ENCODE measurements at regions not wholly inside any gene's neighbourhood (a gene's known extent, or its start where the extent isn't known, plus 50 kb on each side); places are given as distances from the start of the nearest gene placed in this dataset.
"Not testable (repeated sequence)": the region's sequence is repeated elsewhere in the genome, so short reads cannot be mapped to it uniquely, and the experiment has no call there.

DNA sequence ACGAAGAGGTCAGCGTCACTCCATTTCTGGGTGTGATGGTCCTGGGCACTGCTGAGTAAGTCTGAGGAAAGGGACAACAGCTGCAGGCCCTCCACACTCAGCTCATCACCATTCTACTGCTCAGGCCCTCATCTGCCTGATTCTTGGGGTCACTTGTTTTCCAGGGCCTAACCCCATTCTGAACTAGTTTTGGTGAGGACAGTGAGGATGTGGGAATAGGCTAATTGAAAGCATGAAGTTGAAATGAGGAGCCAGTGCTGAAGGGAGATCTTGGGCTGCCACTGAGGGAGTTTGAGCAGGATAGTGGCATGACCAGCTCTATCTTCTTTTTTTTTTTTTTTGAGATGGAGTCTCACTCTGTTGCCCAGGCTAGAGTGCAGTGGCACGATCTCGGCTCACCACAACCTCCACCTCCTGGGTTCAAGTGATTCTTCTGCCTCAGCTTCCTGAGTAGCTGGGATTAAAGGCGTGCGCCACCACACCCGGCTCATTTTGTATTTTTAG, 155.7 kb downstream of the VEGFA start:
- peaks cover 18 to 26% of the 10 kb centered on the region in 2 donors for H3K4me1 ChIP-seq (ENCODE audit: control insufficient read depth in 2 of 2, insufficient read depth in 2 of 2, low read length in 2 of 2)
- H2AFZ ChIP-seq (ENCODE audit: insufficient read depth, low read depth, low read length, poor library complexity, severe bottlenecking); H3K27me3 Mint-ChIP-seq; H3K4me3 Mint-ChIP-seq; H3K27ac Mint-ChIP-seq; H3K27me3 ChIP-seq (replicated peaks in 1 of 4; ENCODE audit: control extremely low read depth in 1 of 4, control insufficient read depth in 3 of 4, insufficient read depth in 4 of 4, low read length in 3 of 4); POLR2A ChIA-PET; H4K20me1 ChIP-seq (ENCODE audit: control insufficient read depth, insufficient read depth, low read length, poor library complexity, severe bottlenecking); intact Hi-C loops (cut with micrococcal nuclease); ATAC-seq (ENCODE audit: low read depth); DNase-seq; H3K9me3 ChIP-seq (ENCODE audit: control extremely low read depth in 1 of 3, control insufficient read depth in 2 of 3, insufficient read depth in 1 of 3, low read length in 2 of 3); H3K4me2 ChIP-seq (replicated peaks; ENCODE audit: low read depth, low read length, poor library complexity, severe bottlenecking); H3K27ac ChIP-seq (ENCODE audit: low read length in 2 of 2); CTCF ChIA-PET; H3K9me3 Mint-ChIP-seq (ENCODE audit: insufficient read depth); H3K9ac ChIP-seq (ENCODE audit: low read length); H3K4me3 ChIP-seq (ENCODE audit: control extremely low read depth in 1 of 5, extremely low read depth in 1 of 5, insufficient read depth in 1 of 5, low read depth in 2 of 5, low read length in 4 of 5); H3K79me2 ChIP-seq (ENCODE audit: control insufficient read depth, insufficient read depth, low read length); H3K36me3 ChIP-seq (replicated peaks in 1 of 2; ENCODE audit: control extremely low read depth in 1 of 2, control insufficient read depth in 1 of 2, extremely low read depth in 1 of 2, insufficient read depth in 2 of 2, low read length in 1 of 2): not testable (repeated sequence)
- WGBS (ENCODE audit: insufficient coverage), result 94% methylated on average over 5 of the region's 7 CpGs
- H3K4me1 Mint-ChIP-seq, result peaks cover 24% of the 10 kb centered on the region

DNA sequence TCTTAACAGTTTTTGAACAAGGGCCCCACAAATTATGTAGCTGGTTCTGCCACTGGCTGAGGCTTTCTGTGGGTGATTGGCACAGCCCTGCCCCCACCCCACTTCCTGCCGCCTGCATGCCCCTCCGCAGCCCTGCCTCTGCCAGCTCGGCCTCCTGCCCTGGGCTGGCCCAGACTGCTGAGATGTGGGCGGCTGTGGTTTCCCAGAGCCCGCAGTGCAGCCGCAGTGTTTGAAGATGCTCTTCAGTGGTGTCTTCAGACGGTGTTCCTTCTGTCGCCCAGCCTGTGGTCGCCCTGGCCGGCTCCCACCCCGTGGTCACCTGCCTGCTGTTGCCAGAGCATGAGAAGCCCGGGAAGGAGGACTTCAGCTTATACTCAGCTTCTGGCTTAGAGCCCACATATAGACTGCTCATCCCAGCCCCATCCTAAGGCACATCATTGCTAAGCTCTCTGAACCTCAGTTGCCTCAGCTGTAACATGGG, 154.3 kb downstream of the VEGFA start:
- Mint-ChIP-seq H3K4me3 (no peak overlapping the region), H3K4me1 (peaks cover 24% of the 10 kb centered on the region), H3K27me3 (peaks cover 8% of the 10 kb centered on the region), H3K9me3 (ENCODE audit: insufficient read depth) (no peaks in the 10 kb centered on the region), H3K27ac (no peak overlapping the region)
- H4K20me1 ChIP-seq (ENCODE audit: control insufficient read depth, insufficient read depth, low read length, poor library complexity, severe bottlenecking), result no peaks in the 10 kb centered on the region
- H3K9ac ChIP-seq (ENCODE audit: low read length), result no peak overlapping the region
- peak overlapping the region; percentile 56 for H3K4me2 ChIP-seq (replicated peaks; ENCODE audit: low read depth, low read length, poor library complexity, severe bottlenecking)
- peaks cover 0 to 2% (median 0%) of the 10 kb centered on the region in 4 experiments for H3K27me3 ChIP-seq (replicated peaks in 1 of 4; ENCODE audit: control extremely low read depth in 1 of 4, control insufficient read depth in 3 of 4, insufficient read depth in 4 of 4, low read length in 3 of 4)
- H3K9me3 ChIP-seq (ENCODE audit: control extremely low read depth in 1 of 3, control insufficient read depth in 2 of 3, insufficient read depth in 1 of 3, low read length in 2 of 3), result no peaks in the 10 kb centered on the region
- intact Hi-C loops (cut with micrococcal nuclease), result no loop called here
- peaks cover 18 to 26% of the 10 kb centered on the region in 2 donors for H3K4me1 ChIP-seq (ENCODE audit: control insufficient read depth in 2 of 2, insufficient read depth in 2 of 2, low read length in 2 of 2)
- POLR2A ChIA-PET, result interaction anchor here (0.7 kb wide), 1 partner anchor 10 kb away, joined by 3 read pairs; no protein-coding TSS in a partner anchor
- no peaks in the 10 kb centered on the region for H3K36me3 ChIP-seq (replicated peaks in 1 of 2; ENCODE audit: control extremely low read depth in 1 of 2, control insufficient read depth in 1 of 2, extremely low read depth in 1 of 2, insufficient read depth in 2 of 2, low read length in 1 of 2)
- H3K79me2 ChIP-seq (ENCODE audit: control insufficient read depth, insufficient read depth, low read length), result no peaks in the 10 kb centered on the region
- peak; percentile 71 for ATAC-seq (ENCODE audit: low read depth)
- TF ChIP-seq EZH2 (IDR thresholded peaks at IDR 0.05; ENCODE audit: borderline replicate concordance, insufficient read depth, low read depth, low read length, poor library complexity, severe bottlenecking), result no peak
- TF ChIP-seq, protein P1, sequence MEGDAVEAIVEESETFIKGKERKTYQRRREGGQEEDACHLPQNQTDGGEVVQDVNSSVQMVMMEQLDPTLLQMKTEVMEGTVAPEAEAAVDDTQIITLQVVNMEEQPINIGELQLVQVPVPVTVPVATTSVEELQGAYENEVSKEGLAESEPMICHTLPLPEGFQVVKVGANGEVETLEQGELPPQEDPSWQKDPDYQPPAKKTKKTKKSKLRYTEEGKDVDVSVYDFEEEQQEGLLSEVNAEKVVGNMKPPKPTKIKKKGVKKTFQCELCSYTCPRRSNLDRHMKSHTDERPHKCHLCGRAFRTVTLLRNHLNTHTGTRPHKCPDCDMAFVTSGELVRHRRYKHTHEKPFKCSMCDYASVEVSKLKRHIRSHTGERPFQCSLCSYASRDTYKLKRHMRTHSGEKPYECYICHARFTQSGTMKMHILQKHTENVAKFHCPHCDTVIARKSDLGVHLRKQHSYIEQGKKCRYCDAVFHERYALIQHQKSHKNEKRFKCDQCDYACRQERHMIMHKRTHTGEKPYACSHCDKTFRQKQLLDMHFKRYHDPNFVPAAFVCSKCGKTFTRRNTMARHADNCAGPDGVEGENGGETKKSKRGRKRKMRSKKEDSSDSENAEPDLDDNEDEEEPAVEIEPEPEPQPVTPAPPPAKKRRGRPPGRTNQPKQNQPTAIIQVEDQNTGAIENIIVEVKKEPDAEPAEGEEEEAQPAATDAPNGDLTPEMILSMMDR (IDR thresholded peaks at IDR 0.05), result no peak
- peak; percentile 27 for DNase-seq
- peak overlapping the region; percentile 63 for H2AFZ ChIP-seq (ENCODE audit: insufficient read depth, low read depth, low read length, poor library complexity, severe bottlenecking)
- no peak overlapping the region for H3K4me3 ChIP-seq (ENCODE audit: control extremely low read depth in 1 of 5, extremely low read depth in 1 of 5, insufficient read depth in 1 of 5, low read depth in 2 of 5, low read length in 4 of 5)
- 2% methylated on average over 12 of the region's 12 CpGs for WGBS (ENCODE audit: insufficient coverage)
- CTCF ChIA-PET, result no interaction called here
- no peak overlapping the region for H3K27ac ChIP-seq (ENCODE audit: low read length in 2 of 2)

Measured in B cell (primary cell).